ENCODE measurements at regions not wholly inside any gene's neighbourhood (a gene's known extent, or its start where the extent isn't known, plus 50 kb on each side); places are given as distances from the start of the nearest gene placed in this dataset.

DNA sequence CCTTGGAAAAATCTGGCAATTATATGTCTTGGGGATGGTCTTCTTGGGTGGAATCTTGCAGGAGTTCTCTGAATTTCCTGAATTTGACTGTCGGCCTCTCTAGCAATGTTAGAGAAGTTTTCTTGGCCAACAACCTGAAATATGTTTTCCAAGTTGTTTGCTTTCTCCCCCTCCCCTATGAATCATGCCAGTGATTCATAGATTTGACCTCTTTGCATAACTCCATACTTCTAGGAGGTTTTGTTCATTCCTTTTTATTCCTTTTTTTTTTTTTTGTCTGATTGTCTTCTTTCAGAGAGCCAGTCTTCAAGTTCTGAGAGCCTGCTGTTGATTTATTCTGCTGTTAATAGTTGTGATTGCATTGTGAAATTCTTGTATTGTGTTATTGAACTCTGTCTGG, 56.7 kb upstream of the SLC44A1 start:
- DNase-seq (ENCODE audit: low read depth in 4 of 4, low spot score in 3 of 4), result no peak

DNA sequence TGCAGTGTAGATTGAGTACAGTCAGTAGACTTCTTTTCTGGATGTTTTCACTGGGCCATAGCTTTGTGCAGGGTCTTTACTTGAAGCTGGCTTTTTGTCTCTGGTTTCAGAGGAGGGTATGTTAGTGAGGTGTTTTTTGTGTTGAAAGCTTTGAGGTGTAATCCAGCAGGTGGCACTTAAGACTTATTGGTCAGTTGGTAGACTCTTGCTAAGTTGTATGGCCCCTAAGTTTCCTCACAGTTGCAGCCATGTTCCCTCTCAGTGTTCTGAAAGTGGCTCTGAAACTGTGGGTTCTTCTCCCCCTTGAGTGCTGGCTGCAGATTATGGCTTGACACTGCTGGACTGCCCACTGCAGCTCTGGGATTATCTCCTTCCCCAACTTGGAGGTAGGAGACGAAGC, 55.7 kb upstream of the SLC44A1 start:
- DNase-seq (ENCODE audit: low read depth in 4 of 4, low spot score in 3 of 4), result no peak

DNA sequence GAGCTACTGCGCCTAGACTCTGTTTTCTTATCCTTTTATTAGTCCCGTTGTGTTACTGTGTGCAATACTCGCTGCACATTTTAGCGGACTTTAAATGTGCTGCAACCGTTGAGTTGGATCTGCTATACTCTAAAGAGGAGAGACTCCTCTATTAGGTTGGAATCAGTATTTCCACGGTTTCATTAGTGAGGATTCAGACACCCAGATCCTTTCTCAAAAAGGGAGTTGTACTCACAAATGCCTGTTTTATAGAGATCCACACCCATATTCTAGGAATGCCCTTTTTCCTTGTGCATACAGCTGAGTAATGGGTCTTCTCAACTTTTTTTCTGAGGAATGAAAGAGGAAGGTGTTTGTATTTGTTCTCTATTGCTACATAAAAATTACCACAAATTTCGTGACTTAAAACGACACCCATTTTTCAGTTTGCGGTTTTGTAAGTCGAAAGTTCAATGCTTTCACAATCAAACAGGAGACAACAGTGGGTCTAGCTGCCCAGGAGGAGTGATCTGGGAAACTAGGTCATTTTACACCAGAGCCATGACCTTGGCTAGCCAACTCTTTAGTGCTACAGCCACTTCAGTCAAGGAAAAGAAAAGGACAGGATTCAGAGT, 52.8 kb upstream of the SLC44A1 start:
- DNase-seq (ENCODE audit: low read depth in 4 of 4, low spot score in 3 of 4), result no peak

DNA sequence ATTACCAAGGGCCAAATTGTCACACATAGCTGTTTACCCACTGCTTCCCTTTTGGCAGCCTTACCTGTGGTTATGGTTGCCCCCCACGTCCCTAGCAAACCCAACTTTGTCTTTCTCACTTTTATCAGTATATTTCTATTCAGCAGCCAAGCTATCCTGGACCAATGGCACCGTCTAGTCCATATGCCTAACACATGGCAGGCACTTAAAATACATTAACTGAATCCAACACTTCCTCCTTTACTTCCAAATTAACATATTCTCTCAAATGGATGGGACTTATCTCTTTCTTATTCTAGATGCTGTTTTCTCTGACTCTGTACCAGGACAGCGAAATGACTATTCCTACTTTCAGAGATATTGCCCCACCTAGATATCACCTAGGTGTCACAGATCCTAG, 50.9 kb upstream of the SLC44A1 start:
- DNase-seq (ENCODE audit: low read depth in 4 of 4, low spot score in 3 of 4), result no peak

DNA sequence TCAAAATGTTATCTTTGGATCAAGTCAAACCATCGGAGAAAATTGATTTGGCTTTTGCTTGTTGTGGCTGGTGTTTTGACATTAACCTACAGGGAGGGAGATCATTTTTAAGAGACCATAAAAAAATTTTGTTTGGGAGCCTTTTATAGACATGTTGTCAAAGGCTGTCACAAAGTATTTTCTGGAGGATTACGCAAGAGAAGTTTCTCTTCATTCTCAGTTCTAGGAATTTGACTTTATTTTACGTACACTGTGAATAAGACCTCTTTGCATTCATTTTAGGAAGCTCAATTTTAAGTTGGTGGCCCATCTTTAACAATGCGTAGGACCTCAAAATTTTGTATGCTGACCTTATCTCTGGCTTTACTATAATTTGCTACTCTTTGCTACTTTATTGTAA, 50.2 kb upstream of the SLC44A1 start:
- no peak for DNase-seq (ENCODE audit: low read depth in 4 of 4, low spot score in 3 of 4)

Measured in left renal pelvis (tissue), 4 donors.